GM13976 (cell line): ENCODE measurements at regions not wholly inside any gene's neighbourhood (a gene's known extent, or its start where the extent isn't known, plus 50 kb on each side); places are given as distances from the start of the nearest gene placed in this dataset.
"Not testable (repeated sequence)": the region's sequence is repeated elsewhere in the genome, so short reads cannot be mapped to it uniquely, and the experiment has no call there.

Experiments used
- DNase-seq: peaks from one replicate; pipeline ENCODE4 v3.0.0; 2012; ENCODE audit warnings: low spot score
- in situ Hi-C: fragments of 300-500 bp; cut with MboI; formaldehyde crosslinking; loops from one replicate; pipeline ENCODE4 v1.12.0; 2022; ENCODE audit warnings: low sequenced_read_pairs, mixed read lengths, inconsistent platforms; ENCODE audit not compliant: unreplicated experiment
- TF ChIP-seq, protein P1 (sequence below): IDR thresholded peaks from 2 replicates; pipeline ENCODE4 v1.5.1; 2012; ENCODE audit warnings: borderline replicate concordance, mild to moderate bottlenecking; ENCODE audit not compliant: insufficient read depth; ENCODE audit errors: extremely low read depth, missing control alignments, control extremely low read depth

DNA sequence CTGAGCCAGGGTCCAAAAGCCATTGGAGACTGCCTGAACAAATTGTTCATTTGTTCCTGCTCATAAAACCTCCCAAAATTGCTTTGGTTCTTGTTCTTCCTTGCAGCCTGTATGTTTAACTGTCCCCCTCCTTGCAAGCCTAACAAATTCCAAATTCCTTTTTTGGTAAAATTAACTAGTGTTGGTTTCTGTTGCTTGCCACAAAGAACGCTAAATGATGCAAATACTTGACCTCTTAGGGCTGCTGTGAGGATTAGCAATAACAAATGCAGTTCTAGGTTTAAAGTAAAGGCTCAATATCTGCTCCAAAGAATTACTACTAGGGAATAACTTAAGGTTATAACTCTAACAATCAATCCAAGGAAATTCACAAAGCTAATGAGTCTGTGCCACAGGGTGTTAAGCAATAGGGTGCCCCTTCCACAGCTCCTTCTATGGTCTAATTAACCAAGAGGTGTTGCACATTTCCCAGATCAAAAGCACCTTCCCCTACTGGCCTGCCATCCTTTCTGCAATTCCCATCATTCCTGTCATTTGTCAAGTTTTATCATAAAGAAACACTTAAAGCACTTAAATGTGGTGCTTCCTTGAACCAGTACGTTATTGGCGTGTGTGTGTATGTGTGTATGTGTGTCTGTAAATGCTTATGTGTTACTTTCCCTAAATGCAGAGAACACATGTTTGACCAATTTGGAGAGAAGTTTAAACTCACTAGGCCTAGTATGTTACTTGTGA lies 110.2 kb downstream of the RAP2A start:
- TF ChIP-seq, protein P1, sequence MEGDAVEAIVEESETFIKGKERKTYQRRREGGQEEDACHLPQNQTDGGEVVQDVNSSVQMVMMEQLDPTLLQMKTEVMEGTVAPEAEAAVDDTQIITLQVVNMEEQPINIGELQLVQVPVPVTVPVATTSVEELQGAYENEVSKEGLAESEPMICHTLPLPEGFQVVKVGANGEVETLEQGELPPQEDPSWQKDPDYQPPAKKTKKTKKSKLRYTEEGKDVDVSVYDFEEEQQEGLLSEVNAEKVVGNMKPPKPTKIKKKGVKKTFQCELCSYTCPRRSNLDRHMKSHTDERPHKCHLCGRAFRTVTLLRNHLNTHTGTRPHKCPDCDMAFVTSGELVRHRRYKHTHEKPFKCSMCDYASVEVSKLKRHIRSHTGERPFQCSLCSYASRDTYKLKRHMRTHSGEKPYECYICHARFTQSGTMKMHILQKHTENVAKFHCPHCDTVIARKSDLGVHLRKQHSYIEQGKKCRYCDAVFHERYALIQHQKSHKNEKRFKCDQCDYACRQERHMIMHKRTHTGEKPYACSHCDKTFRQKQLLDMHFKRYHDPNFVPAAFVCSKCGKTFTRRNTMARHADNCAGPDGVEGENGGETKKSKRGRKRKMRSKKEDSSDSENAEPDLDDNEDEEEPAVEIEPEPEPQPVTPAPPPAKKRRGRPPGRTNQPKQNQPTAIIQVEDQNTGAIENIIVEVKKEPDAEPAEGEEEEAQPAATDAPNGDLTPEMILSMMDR: no peak
- in situ Hi-C loops: no loop called here
- DNase-seq: no peak

DNA sequence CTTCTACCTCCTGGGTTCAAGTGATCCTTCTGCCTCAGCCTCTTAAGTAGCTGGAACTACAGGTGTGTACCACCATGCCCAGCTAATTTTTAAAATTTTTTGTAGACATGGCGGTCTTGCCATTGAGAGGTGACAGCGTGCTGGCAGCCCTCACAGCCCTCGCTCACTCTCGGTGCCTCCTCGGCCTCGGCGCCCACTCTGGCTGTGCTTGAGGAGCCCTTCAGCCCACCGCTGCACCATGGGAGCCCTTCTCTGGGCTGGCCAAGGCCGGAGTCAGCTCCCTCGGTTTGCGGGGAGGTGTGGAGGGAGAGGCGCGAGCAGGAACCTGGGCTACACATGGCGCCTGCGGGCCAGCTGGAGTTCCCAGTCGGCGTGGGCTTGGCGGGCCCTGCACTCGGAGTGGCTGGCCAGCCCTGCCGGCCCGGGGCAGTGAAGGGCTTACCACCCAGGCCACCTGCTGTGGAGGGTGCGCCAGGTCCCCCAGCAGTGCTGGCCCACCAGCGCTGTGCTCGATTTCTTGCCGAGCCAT lies 111.1 kb downstream of the RAP2A start:
- in situ Hi-C loops, DNase-seq: not testable (repeated sequence)

DNA sequence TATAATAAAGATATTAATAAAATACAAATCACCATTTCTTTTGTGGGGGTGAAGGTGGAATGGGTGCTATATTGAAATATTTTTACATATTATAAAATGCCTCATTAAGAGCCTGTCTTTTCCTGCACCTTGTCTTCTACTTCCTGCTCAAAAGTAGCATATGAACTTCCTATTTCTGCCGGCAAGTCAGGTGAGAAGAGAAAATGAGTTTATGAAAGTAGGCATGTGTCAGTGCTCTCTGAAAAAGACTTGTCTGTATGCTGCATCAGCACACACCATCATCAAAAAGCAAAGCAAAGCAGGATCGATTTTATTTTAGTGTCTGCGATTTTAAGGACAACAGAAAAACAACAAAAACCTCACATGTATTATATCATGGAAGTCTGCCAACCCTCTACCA lies 114.2 kb downstream of the RAP2A start:
- in situ Hi-C loops: no loop called here
- DNase-seq: no peak
- TF ChIP-seq, protein P1: no peak

DNA sequence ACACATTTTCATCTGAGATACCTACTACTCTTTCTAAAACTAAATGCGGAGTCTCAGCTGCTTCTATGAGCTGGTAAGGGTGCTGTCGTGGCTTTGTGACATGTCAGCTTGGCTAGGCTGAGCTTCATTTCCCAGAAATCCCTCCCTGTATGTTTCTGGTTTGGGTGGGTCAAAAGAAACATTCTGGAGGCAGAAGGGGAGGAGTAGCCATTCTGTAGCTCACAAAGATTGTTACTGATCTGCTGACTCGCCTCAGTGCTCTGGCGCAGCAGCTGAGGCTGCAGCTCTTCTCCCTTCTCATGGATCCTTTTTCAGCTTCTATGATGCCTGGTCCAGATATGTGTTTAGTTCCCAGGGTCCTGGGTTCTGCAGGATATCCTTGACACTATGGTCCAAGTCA lies 114.7 kb downstream of the RAP2A start:
- in situ Hi-C loops: no loop called here
- no peak for DNase-seq
- TF ChIP-seq, protein P1: no peak

DNA sequence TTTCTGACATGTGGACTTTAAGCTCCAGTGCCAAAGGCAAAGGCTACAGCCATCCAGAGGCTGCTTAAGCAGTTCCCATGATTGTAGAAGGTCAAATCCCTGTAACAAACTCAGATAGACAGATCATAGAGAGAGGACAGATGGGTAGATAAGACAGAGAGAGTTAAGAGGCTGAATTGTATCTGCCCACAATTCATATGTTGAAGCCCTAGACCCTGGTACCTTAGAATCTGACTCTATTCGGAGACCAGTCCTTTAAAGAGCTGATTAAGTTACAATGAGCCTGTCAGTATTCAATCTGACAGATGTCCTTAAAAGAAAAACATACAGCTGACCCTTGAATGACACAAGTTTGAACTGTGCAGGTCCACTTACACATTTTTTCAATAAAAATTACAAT lies 115.2 kb downstream of the RAP2A start:
- TF ChIP-seq, protein P1: no peak
- in situ Hi-C loops: no loop called here
- no peak for DNase-seq

DNA sequence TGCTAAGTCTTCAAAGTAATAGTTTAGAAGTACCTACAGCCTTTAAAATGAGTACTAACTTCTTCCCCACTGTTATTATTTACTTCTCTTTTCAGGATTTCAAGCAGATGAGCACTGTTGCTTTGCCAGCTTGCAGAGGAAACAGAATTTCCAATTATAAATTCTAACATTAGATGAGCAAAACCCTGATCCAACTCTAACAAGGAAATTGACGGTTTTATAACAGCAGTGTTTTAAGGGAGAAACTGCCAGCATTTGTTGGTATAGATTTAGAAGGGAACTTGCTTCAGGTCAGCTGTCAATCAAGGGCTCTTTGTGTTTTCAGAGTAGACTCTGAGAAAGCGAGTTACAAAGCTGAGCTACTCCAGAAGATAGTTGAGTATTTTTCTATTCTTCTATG lies 120.5 kb downstream of the RAP2A start:
- in situ Hi-C loops: no loop called here

DNA sequence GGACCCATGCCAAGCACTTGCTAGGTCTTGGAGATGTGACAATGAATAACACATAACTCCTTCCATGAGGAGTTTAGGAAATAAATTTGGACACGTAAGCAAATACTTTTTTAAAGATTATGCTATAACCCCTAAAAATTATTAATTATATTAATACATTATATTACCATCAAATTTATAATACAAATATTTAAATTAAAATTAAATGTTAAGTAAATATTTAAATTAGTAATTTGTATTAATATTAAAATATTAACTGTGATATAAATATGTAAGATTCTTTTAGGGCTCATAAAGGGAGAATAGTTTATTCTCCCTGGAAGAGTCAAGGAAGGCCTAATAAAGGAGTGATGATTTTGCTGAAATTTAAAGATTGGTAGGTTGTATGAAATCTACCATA lies 121.1 kb downstream of the RAP2A start:
- DNase-seq: no peak
- TF ChIP-seq, protein P1: no peak
- in situ Hi-C loops: no loop called here

More for the DNA sequence above, 120.5 kb downstream of the RAP2A start:
- DNase-seq: no peak
- TF ChIP-seq, protein P1: no peak
